SHP77 treated with DMSO at 0.1 percent for 48 hours (cell line): ENCODE measurements at regions not wholly inside any gene's neighbourhood (a gene's known extent, or its start where the extent isn't known, plus 50 kb on each side); places are given as distances from the start of the nearest gene placed in this dataset.

Experiments
- DNase-seq: peaks from one replicate; lab custom pipeline; 2025; lab: John Stamatoyannopoulos, UW

DNA sequence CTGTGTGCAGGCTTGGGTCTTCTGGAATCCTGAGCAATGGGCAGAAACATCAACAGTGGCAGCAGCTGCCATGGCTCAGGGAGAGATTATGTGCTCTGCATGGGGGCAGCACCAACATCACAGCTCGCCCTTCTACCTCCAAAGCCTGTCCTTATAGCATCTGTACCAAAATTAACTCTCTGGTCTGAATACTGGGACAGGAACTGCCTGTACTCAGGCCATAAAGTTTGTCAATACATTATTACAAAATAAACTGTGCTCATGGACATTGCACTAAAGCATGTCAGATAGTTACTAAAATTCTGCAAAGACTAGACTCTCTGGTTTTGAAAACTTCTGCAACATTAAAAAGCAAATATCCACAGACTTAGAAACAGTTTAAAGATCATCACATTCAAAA is 91.6 kb downstream of the ZC3H11B start:
- no peak for DNase-seq

DNA sequence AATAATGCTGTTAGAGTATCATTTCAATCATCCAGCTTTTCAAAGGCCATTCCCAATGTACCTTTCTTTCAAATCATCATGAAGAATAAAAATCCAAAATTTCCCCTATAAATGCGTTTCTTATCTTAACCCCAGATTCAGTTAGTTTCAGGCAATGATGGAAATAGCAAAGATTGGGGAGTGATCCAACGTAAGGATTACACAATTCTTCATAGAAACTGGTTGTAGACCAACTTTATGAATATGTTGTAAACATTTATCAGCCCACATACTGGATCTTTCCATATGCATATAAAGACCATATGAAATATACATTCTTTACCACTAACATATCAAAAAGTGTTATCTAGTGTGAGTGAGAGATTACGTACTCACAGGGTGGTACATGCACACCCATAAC is 92.7 kb downstream of the ZC3H11B start:
- DNase-seq = no peak

DNA sequence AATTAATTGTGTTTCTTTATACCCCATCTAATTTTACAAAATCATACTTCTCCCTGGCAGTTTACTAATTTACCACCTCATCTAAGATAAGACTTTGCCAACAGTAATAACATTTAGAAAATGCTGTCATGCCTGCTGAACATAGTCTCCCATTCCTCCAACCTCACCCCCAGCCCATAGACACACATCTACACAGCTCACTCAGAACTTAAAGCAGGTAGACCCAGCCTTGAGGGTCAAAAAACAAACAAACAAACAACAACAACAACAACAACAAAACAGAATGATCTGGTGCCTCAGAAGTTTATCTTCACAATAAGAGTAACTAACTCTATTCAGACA is 94.0 kb downstream of the ZC3H11B start:
- no peak for DNase-seq

DNA sequence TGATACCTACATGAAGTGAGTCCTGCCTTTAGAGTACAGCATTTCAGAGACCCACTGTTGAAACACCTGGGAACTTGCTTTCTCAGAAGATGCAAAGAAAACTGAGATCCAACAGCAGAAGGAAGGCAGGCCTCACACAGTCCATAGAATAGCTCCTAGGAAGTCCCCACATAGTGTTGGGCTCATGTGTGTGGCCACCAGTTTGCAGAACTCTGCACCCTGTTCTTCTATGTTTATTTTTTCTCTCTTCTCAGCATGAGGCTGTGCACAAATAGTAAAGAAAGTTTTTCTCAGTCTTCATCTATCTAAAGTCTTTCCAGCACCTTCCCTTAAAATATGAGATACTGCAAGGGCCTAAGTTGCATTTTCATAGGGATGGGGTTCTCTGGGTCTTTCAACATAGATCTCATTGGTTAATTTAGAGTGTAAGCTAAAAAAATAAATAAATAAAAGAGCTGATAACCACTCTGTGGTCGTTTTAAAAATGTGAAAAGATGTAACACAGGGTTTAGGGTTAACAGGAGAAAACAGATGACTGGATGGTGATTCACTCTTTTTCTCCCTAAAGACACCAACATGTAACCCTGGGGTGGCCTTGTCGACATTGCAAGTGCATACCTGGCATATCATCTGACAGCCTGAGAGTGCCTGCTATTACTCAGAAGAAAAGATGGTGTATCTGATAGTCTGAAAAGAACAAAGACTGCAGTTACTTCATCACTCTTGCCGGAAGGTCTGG is 94.6 kb downstream of the ZC3H11B start:
- no peak for DNase-seq

DNA sequence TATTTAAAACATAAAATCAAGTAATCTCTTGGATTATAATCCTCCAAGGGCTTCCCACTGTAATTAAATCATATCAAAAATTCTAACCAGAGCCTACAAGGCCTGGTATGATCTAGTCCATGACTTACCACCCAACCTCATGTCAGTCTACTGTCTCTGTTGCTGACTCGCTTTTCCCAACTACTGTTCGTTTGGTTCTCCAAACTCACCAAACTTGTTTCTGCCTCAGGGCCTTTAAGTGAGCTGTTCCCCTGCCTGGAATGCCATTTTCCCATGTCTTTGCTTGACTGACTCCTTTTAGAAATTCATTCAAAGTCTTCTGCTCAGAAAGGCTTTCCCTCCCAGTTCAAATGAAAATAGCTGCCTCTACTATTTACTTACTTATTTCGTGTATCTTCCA is 95.9 kb downstream of the ZC3H11B start:
- no peak for DNase-seq

GRCh38 chr1:219514728-219515127 is 98.2 kb downstream of the ZC3H11B start:
- no peak for DNase-seq

DNA sequence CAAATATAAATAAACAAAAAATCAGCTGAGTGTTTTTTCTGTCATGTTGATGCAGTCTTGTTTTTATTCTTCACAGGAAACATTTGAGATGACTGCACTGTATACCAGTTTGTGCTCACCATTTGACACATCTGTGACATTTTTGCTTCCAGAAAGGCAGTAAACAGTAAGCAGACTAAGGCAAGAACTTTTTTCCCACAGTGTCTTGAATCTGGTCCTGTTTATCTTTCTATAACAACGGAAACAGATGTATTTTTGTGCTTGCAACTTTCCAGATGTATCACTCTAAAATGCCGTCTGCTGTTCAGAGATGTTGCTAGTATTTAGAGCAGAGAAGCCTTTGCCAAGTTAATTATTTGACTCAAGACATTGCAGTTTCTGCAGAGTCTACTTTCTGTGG is 105.5 kb downstream of the ZC3H11B start:
- DNase-seq = no peak

DNA sequence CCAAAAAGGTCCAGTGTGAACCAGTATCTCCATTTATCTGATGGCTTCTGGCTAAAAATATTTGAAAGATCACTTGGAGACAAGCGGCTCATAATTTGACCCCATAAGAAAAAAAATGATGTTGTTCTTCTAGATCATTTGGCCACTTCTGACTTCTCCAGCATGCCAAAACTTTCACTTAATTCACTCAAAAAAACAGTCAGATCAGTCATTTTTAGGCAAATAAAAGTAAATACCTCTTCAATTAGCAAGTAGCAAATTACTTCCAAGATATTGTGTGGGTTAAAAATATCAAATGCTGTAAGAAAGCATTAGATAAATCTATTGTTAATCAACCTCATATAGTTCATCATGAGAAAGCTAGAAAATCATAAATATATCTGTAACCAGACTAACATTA is 106.0 kb downstream of the ZC3H11B start:
- no peak for DNase-seq

DNA sequence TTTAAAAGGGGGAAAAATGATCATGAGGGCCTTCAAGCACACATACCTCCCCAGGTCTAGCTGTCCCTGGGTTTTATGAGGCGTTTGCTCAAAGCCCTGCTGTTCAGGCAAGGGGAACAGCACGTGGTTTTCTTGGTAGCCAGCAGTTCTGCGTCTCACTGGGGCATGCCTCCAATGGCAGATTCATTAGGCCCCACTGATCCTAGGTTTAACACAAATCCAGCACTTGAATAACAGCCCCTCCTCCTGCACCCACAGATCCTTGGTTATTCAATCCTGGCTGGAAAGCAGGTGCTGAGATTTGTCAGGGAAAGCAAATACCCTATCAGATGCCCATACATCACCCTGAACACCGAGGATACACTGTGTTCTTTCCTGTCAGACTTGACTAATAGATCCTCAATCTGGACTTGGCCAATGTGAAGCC is 106.4 kb downstream of the ZC3H11B start:
- no peak for DNase-seq

- no peak for DNase-seq
Measured at GRCh38 chr1:219505886-219506285, 107.0 kb downstream of the ZC3H11B start.

- no peak for DNase-seq
Measured at GRCh38 chr1:219503604-219504003, 109.3 kb downstream of the ZC3H11B start.

DNA sequence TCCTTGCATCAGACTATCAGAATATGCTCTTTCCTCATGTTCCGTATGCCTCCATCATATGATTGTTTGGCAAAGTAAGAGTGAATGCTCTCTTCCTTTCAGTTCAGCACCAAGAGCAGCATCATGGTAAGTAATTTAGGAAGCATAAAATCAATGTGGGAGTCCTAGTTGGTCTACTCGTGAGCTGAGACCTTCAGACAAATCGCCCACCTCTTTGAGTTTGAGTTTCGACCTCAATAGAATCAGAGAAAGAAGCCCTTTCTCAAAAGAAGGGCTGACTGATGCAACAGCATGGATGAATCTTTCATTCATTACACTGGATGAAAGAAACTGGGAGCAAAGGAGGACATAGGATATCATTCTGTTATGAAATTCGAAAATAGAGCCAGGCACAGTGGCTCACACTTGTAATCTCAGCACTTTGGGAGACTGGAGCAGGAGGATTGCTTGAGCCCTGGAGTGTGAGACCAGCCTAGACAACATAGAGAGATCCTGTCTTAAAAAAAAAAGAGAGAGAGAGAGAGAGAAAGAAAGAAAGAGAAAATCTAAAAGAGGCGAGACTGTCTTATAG is 112.5 kb downstream of the ZC3H11B start:
- no peak for DNase-seq

DNA sequence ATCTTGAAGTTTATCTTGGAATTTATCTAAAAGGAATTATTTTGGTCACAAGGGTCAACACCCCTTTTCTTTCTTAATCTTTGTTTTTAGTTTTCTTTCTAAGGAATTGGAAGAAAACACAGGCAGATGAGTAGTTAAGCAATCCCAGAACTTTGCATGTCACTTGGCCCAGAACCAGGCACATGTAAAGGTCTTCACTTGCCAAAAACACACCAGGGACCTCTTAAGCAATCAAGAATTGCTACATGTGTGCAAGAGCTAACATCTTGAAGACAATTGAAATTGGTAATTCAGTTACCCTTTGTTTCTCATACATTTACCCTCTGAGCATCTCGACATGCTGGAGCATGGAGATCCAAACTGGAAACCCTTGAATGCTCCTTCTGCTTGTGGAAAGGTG is 114.2 kb downstream of the ZC3H11B start:
- no peak for DNase-seq

DNA sequence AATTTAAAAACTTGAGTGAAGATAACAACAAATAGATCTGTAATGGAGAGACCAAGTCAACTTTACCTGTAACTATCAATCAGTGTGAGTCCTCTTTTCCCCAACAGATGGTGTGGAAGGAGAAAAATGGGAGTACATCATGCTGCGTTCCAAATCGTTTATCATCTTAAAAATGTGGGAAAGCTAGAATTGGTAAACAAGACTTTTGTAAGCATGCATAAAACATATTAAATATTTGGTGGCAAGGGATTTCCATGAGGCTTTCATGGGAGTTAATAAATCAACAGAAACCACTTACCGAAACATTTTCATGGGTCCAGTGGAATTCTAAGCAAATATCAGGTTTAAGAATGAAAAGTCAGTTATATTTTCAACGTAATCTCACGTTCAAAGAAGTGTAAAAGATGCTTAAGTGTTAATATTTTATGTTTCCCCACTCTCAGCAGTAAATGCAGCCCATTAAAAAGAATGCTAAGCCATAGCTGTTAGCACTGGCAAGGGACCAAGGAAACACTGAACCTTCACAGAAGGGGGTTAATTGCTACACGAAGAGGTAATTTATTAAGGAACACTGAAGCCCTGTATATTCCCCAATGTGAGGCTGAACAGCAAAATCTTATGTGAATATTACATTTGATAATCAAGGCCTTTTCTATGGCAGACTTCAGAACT is 117.0 kb downstream of the ZC3H11B start:
- DNase-seq = no peak

- DNase-seq = no peak
Measured at GRCh38 chr1:219492717-219493116, 120.2 kb downstream of the ZC3H11B start.

- DNase-seq = no peak
Measured at GRCh38 chr1:219490566-219490965, 122.3 kb downstream of the ZC3H11B start.

- DNase-seq = no peak
Measured at GRCh38 chr1:219489636-219490035, 123.3 kb downstream of the ZC3H11B start.

- no peak for DNase-seq
Measured at GRCh38 chr1:219488275-219488674, 124.6 kb downstream of the ZC3H11B start.

GRCh38 chr1:219483530-219483929 is 129.4 kb downstream of the ZC3H11B start:
- DNase-seq = no peak

DNA sequence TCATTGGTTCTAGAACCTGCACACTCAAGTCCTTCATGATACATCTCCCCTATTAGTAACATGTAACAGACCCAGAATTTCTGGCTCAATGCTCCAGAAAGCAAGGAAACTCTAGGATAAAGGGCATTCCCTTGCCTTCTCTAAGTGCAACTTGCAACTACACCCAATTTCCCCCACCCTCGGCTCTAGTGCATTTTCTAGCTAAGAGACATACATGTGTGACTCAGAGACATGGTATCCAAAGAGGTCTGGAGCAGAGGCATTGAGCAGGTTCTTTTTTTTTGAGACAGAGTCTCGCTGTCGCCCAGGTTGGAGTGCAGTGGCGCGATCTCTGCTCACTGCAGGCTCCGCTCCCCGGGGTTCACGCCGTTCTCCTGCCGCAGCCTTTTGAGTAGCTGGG is 132.9 kb downstream of the ZC3H11B start:
- DNase-seq = no peak

- no peak for DNase-seq
Measured at GRCh38 chr1:219478811-219479210, 134.1 kb downstream of the ZC3H11B start.

DNA sequence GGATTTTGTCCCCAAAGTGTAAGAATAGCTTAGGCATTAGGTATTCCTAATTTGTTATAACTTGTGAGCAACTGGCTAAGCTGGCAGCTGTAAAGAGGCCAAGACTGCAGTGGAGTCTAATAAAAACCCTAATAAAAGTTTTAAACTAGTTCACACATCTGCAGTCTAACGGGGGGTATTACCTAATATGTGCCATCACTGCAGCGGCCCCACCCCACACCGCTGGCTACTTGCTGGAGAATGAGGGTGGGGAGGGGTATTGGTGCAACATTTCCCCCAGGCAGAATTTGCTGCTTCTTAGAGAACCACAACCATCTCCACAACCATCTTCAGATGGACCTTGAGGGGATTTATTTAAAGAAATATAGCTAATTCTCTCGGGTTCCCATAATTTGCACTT is 135.0 kb downstream of the ZC3H11B start:
- DNase-seq = no peak

DNA sequence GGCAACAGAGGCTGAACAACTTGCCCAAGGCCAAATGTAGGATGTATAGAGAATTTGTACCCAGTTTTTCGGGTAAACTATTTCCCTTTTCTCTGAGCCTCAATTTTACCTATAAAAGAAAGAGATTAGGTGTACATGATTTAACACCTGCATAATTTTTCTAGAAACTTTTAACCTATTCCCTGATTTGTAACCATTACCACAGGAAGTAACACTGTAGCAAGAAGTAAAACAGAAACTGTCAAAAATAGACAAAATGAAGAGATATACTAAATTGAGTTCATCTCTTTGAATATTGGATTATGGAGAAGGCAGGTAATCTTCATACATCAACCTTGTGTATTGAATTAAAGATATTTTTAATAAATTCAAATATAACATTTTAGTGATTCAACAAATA is 136.2 kb downstream of the ZC3H11B start:
- no peak for DNase-seq

GRCh38 chr1:219476116-219476515 is 136.8 kb downstream of the ZC3H11B start:
- no peak for DNase-seq
